ENCODE measurements at regions not wholly inside any gene's neighbourhood (a gene's known extent, or its start where the extent isn't known, plus 50 kb on each side); places are given as distances from the start of the nearest gene placed in this dataset.

- FAIRE-seq = no peak
These were observed 342.0 kb downstream of the SEC23A start for GRCh38 chr14:38761033-38761432.

DNA sequence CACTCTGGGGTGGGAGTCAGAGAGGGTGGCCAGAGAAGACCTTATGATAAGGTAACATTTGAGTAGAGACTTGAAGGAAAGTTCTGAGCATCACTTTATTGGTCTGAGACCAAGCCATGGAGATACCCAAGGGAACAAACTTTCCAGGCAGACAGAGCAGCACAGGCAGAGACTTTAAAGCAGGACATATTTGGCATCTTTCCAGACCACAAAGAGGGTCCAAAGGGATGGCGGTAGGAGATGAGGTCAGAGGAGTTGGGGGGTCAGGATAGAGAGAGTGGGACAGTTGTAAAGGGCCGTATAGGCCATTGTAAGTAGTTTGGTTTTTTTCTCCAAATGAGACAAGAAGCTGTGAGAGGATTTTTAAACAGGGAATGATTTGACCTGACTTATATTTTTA, 344.4 kb downstream of the SEC23A start:
- FAIRE-seq = no peak

- FAIRE-seq = no peak
These were observed 348.0 kb downstream of the SEC23A start for GRCh38 chr14:38755036-38755435.

- no peak for FAIRE-seq
These were observed 350.3 kb downstream of the SEC23A start for GRCh38 chr14:38752750-38753149.

GRCh38 chr14:38752341-38752740, 350.7 kb downstream of the SEC23A start:
- FAIRE-seq = no peak

- no peak for FAIRE-seq
These were observed 351.6 kb downstream of the SEC23A start for GRCh38 chr14:38751459-38751858.

GRCh38 chr14:38749936-38750335, 353.1 kb downstream of the SEC23A start:
- FAIRE-seq = no peak

DNA sequence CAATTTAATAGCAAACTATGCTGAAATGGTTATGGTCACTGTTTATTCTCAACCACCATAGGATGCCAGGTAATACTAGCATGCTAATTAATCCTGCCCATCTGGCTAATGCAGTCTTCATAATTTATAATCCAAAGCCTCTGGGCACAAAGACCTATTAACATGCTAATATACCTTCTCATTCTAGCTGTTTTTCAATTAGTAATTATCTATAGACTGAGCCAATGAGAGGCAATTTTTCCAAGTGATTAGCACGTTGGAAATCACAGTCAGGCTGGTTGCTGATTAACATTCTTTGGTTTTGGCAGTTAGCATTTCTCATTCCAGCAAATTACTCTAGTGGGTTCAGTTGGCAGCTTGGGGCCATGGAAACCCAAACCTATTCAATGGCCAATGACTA, 357.2 kb downstream of the SEC23A start:
- no peak for FAIRE-seq

DNA sequence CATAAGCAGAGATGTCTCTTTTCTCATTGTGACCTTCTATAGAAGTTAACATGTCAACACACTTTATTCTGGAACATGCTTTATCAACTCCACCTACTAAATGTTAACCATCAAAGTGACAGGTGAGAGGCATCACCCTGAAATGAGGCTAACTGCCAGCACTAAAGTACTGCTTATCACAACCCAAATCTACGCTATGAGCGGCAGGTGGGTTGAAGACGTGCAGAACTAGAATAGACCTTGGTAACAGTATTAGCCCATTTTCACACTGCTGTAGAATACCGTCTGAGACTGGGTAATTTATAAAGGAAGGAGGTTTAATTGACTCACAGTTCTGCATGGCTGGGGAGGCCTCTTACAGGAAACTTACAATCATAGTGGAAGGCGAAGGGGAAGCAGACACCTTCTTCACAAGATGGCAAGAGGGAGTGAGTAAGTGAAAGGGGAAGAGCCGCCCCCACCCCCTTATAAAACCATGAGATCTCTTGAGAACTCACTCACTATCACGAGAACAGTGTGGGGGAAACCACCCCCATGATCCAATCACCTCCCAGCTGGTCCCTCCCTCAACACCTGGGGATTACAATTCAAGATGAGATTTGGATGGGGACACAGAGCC, 359.0 kb downstream of the SEC23A start:
- no peak for FAIRE-seq

DNA sequence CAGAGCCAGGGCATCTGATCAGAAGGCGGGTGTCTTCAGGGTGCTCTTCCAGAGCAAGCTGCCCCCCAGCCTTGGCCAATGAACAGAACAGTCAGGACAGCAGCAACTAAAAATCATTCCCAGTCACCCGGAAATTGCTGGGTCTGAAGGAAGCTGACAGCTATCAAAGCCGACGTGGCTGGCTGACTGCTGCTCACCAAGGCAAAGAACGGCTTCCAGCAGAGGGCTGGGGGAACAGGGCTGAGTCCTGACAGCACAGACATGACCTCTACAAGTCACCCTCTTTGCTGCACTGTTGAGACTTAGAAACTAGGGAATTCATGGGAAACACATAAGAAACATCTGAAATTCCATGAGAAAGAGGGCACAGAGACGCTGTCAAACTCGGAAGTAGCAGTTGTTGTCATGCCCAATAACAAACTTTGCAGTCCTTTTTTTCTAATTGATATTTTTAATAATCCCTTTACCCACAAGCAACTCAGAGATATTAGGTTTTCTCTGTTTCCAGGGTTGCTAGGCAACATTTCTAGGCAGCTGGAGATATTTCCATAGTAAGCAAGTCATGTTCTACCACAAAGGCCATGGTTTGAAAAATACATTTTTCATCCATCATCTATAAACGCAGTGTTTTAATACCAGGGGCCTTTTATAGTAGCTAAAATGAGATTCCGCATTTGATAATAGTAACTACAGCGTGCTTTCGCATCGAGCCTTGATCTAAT, 365.2 kb downstream of the SEC23A start:
- FAIRE-seq = no peak

GRCh38 chr14:38735005-38735404, 368.0 kb downstream of the SEC23A start:
- FAIRE-seq = no peak

GRCh38 chr14:38731962-38732361, 371.1 kb downstream of the SEC23A start:
- FAIRE-seq = no peak

- no peak for FAIRE-seq
These were observed 372.6 kb downstream of the SEC23A start for GRCh38 chr14:38730420-38730819.

DNA sequence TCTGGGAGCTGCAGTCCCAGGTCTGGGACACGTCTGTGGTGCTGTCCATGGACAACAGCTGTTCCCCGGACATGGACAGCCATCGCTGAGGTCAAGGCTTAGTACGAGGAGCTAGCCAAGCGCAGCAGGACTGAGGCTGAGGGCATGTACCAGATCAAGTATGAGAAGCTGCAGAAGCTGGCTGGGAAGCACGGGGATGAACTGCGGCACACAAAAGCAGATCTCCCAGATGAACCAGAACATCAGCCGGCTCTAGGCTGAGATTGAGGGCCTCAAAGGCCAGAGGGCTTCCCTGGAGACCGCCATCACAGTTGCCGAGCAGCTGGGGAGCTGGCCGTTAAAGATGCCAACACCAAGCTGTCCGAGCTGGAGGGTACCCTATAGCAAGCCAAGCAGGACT, 375.3 kb downstream of the SEC23A start:
- no peak for FAIRE-seq

- no peak for FAIRE-seq
These were observed 378.4 kb downstream of the SEC23A start for GRCh38 chr14:38724621-38725020.

- FAIRE-seq = no peak
These were observed 379.1 kb downstream of the SEC23A start for GRCh38 chr14:38723959-38724358.

GRCh38 chr14:38723277-38723676, 379.8 kb downstream of the SEC23A start:
- FAIRE-seq = no peak

DNA sequence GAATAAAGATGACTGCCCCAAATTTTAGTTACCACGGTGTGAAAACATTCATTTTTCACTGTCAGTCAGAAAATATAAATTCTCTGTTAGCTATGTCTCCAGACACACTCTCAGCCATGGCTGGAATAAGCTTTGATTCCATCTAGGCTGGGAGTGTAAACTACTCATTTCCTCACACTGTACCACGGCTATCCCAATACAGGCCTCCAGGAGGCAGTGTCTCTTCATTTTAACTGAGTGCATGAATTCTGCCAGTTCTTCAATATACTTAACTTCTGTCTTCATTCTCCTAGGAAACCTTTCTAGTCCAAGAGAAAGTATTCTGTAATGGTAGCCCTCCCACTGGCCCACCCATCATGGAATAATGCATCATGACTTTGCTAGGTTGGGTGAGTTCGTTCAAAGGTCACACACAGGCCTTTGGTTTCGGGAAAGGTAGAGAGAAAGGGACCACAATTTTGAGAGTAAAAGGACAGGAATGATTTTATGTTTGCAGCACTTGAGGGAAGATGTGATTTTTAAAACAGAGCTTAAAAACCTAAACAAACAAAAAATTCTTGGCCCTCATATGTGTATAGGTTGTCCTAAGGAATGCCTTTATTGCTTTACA, 381.1 kb downstream of the SEC23A start:
- no peak for FAIRE-seq

DNA sequence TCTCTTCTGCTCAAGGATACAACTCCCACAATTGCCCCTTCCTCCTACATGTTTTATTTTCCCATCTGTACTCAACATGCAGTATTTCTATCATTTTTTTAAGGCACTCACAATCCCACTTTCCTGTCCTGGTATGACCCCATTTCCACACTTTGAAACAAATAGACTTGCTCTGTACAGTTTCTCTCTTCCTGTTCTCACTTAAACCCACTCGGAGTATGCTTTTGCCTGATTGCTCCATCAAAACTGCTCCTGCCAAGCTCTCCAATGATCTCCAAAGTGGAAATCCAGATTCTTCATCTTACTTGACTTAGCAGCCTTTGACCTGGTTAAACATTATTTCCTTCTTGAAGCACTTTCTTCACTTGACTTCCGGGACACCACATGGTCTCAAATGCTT, 384.5 kb downstream of the SEC23A start:
- no peak for FAIRE-seq

GRCh38 chr14:38716926-38717325, 386.1 kb downstream of the SEC23A start:
- no peak for FAIRE-seq

- FAIRE-seq = no peak
These were observed 392.2 kb downstream of the SEC23A start for GRCh38 chr14:38710881-38711280.

GRCh38 chr14:38710196-38710595, 392.8 kb downstream of the SEC23A start:
- no peak for FAIRE-seq

DNA sequence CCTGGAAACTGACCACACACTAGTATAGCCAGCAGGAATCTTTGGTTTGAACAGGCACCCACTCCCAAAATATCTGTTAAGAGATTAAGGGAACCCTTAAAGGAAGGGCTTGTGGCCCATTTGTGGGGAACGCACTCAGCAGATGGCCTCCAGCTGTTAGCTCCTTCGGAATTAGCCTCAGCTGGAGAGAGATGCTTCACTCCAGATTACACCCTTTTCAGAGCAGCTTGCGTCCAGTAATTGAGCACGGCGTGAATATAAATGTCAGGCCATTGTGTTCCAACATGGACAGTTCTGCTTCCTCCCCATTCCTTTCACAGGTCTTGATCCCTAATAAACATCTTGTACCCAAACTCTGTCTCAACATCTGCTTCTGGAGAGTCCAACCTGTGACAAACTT, 397.8 kb downstream of the SEC23A start:
- FAIRE-seq = no peak

GRCh38 chr14:38704220-38704619, 398.8 kb downstream of the SEC23A start:
- no peak for FAIRE-seq
